Left lung (tissue), 4 donors: ENCODE measurements at regions not wholly inside any gene's neighbourhood (a gene's known extent, or its start where the extent isn't known, plus 50 kb on each side); places are given as distances from the start of the nearest gene placed in this dataset.
A peak's percentile ranks its signal among the peaks of the same experiment; 100 is the strongest.

Experiments used
- ATAC-seq: fragments of 200-7000 bp; cut with Tn5 transposase; one replicate; pipeline ENCODE4 v1.9.1; 2020; ENCODE audit warnings: moderate library complexity
- DNase-seq, 4 donors: peaks; one replicate each; pipeline ENCODE4 v3.0.0-alpha.2; 2013 to 2020
- H3K27ac ChIP-seq, 2 donors: fragments of 200-600 bp; sonication (generic) in 1 of 2; one replicate each; pipeline versions ENCODE4 v1.5.0 to v1.8.0; 2020 to 2021
- H3K27me3 ChIP-seq, 2 donors: fragments of 200-600 bp; sonication (generic) in 1 of 2; one replicate each; pipeline versions ENCODE4 v1.5.0 to v1.8.0; 2020 to 2021
- H3K36me3 ChIP-seq, 2 donors: fragments of 200-600 bp; sonication (generic) in 1 of 2; one replicate each; pipeline versions ENCODE4 v1.5.0 to v1.8.0; 2020 to 2021
- H3K4me1 ChIP-seq, 2 donors: fragments of 200-600 bp; one replicate each; pipeline ENCODE4 v1.8.0; 2021
- H3K4me3 ChIP-seq, 2 donors: fragments of 200-600 bp; sonication (generic) in 1 of 2; one replicate each; pipeline versions ENCODE4 v1.5.0 to v1.8.0; 2020 to 2021; ENCODE audit warnings: mild to moderate bottlenecking in 1 of 2
- H3K9me3 ChIP-seq, 2 donors: fragments of 200-600 bp; sonication (generic) in 1 of 2; one replicate each; pipeline versions ENCODE4 v1.5.0 to v1.8.0; 2020 to 2021
- intact Hi-C, 2 donors: fragments of 100-400 bp; cut with DNase I; formaldehyde crosslinking; loops; one replicate each; pipeline versions ENCODE4 v1.11.2 to v1.14.2; 2022
- TF ChIP-seq, protein P1 (sequence below), 2 donors: fragments of 200-600 bp; sonication (generic) in 1 of 2; IDR thresholded peaks; one replicate each; pipeline versions ENCODE4 v1.5.0 to v1.8.0; 2021; ENCODE audit warnings: antibody characterized with exemption in 2 of 2
- donor health status: DM: no; HTN: yes; CAD: no.
- donor health status: DM: no; HTN: no; CAD: no.

DNA sequence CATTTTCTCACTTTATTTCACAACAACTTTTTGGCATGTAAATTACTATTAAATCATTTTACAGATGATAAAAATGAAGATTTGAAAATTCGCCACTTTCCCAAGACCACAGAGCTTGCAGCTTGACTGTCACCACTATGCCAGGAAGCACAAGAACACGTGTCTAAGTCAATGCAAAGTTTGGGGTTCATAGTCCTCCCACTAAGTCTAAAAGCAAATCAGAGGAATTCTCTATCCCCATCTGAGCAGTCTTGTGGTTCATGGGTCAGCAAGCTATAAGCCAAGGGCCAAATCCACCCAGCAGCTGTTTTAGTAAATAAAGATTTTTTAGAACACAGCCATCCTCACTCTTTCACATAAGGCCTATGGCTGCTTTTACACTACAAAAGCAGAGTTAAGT lies 833.3 kb upstream of the INTU start:
- Histone ChIP-seq H3K27me3 (no peaks in the 10 kb centered on the region), H3K4me3 (no peak overlapping the region), H3K36me3 (no peaks in the 10 kb centered on the region), H3K9me3 (no peaks in the 10 kb centered on the region), H3K4me1 (peaks cover 0 to 5% of the 10 kb centered on the region in 2 donors), H3K27ac (no peak overlapping the region)
- DNase-seq (peak in 2 of 4 donors; percentile 54 to 69), ATAC-seq (peak; percentile 19)
- intact Hi-C loops: no loop called here
- TF ChIP-seq, protein P1, sequence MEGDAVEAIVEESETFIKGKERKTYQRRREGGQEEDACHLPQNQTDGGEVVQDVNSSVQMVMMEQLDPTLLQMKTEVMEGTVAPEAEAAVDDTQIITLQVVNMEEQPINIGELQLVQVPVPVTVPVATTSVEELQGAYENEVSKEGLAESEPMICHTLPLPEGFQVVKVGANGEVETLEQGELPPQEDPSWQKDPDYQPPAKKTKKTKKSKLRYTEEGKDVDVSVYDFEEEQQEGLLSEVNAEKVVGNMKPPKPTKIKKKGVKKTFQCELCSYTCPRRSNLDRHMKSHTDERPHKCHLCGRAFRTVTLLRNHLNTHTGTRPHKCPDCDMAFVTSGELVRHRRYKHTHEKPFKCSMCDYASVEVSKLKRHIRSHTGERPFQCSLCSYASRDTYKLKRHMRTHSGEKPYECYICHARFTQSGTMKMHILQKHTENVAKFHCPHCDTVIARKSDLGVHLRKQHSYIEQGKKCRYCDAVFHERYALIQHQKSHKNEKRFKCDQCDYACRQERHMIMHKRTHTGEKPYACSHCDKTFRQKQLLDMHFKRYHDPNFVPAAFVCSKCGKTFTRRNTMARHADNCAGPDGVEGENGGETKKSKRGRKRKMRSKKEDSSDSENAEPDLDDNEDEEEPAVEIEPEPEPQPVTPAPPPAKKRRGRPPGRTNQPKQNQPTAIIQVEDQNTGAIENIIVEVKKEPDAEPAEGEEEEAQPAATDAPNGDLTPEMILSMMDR (IDR thresholded peaks at IDR 0.05): no peak

DNA sequence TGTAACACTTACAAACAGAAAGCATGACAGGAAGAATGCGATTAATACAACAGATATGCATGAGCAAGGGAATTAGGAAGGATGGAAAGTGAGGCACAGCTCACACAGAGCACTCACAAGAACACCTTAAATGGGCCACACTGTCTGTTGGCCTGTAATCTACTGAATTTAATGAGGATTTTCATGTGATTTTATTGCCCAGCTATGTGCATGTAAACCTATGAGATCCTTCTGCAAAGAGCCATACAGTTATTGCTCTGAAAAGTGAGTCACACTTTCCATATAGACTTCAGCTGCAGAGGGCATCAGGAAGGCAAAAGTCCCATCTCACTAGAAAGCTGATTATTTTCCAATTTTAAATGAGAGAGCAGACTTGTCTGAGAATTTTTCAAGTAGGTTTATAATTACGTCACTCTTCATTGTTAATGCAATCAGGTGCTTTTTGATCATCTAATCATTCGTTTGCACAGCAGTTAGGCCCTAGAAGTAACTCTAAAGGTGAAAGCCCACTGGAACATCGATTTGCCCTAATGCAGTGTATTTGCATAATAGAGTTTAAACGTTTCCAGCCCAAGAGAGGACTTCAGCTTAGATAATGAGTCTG lies 832.7 kb upstream of the INTU start:
- Histone ChIP-seq H3K36me3 (no peaks in the 10 kb centered on the region), H3K27ac (no peak overlapping the region), H3K9me3 (no peaks in the 10 kb centered on the region), H3K4me3 (no peak overlapping the region), H3K4me1 (peaks cover 0 to 5% of the 10 kb centered on the region in 2 donors), H3K27me3 (no peaks in the 10 kb centered on the region)
- ATAC-seq (peak; percentile 25), DNase-seq (peak in 1 of 4 donors; percentile 14)
- TF ChIP-seq, protein P1 (IDR thresholded peaks at IDR 0.05): no peak
- intact Hi-C loops: no loop called here

DNA sequence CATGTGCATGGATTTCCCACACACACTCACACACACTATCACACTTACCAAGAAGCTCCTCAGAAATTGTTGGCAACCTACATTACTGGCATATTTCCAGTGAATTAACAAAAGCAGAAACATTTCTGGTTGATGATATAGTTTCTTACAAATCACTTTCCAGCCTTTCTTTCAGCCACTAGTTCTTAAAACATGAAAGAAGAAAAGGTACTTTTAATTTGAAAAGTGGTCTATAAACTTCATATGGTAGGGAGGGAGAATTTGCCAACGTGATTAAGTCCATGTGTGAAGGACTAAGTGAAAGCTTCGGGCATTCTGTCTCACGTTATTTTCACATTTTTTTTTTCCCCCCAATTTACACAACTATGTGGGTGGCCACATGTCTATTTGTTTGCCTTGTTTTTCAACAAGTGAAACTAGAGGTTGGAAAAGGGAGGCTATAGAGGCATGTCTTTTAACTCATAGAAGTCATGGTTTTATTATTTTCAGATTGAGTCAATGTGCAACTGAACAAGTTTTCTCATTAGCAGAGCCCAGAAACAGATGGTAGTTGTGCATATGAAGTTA lies 832.1 kb upstream of the INTU start:
- no peak for ATAC-seq
- no peaks in the 10 kb centered on the region for H3K27me3 ChIP-seq
- peaks cover 0 to 5% of the 10 kb centered on the region in 2 donors for H3K4me1 ChIP-seq
- H3K36me3 ChIP-seq: no peaks in the 10 kb centered on the region
- DNase-seq: peak in 2 of 4 donors; percentile 38 to 51
- H3K4me3 ChIP-seq: no peak overlapping the region
- H3K9me3 ChIP-seq: no peaks in the 10 kb centered on the region
- TF ChIP-seq, protein P1 (IDR thresholded peaks at IDR 0.05): no peak
- intact Hi-C loops: no loop called here
- no peak overlapping the region for H3K27ac ChIP-seq

DNA sequence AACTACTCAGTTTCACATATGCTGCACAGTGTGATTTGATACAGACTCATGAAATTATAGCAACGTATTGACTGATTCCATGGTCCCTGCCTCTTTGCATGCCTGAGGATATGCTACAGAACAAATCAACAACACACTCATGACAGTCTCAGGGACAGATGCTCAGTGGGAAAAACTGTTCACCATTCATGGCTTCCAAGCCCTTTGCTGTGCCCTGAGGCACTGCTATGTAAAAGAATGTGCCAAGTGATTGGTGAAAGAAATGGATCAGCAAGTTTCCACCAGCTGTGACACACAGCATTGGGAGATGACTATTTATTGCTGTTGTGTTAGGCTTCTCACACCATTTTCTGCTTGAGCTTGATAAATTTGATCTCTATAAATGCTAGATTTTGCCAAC lies 825.6 kb upstream of the INTU start:
- no peak overlapping the region for H3K27ac ChIP-seq
- H3K27me3 ChIP-seq: no peaks in the 10 kb centered on the region
- H3K4me3 ChIP-seq: no peak overlapping the region
- no peaks in the 10 kb centered on the region for H3K36me3 ChIP-seq
- TF ChIP-seq, protein P1 (IDR thresholded peaks at IDR 0.05): no peak
- H3K9me3 ChIP-seq: no peaks in the 10 kb centered on the region
- ATAC-seq (no peak), DNase-seq (no peak)
- intact Hi-C loops: no loop called here
- H3K4me1 ChIP-seq: no peaks in the 10 kb centered on the region

DNA sequence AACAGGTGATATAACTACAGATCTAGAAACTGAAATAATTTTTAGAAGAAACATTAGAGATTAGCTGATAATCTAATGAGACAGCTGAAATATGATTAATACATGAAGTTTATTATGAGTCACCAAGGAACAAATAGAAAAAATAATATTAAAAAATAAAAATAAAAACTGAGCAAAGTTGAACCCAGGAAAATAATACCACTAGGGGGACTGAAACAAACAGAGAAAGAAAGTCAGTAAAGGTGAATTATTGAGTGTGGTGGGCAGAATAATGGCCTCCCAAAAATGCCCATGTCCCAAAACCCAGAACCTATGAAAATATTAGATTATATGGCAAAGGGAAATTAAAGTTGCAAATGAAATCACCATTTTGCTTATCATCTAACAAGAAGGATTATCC lies 820.7 kb upstream of the INTU start:
- TF ChIP-seq, protein P1 (IDR thresholded peaks at IDR 0.05): no peak
- no peaks in the 10 kb centered on the region for H3K36me3 ChIP-seq
- H3K27me3 ChIP-seq: no peaks in the 10 kb centered on the region
- H3K9me3 ChIP-seq: peaks cover 0 to 2% of the 10 kb centered on the region in 2 donors
- no peaks in the 10 kb centered on the region for H3K4me1 ChIP-seq
- H3K27ac ChIP-seq: no peak overlapping the region
- DNase-seq: no peak
- intact Hi-C loops: no loop called here
- no peak for ATAC-seq
- H3K4me3 ChIP-seq: no peak overlapping the region
